IMR-90 (cell line): ENCODE measurements at regions not wholly inside any gene's neighbourhood (a gene's known extent, or its start where the extent isn't known, plus 50 kb on each side); places are given as distances from the start of the nearest gene placed in this dataset.

ENCODE experiments used
- BHLHE40 ChIP-seq: fragments of 150-350 bp; IDR thresholded peaks from 2 replicates; pipeline ENCODE4 v1.6.1; 2016; ENCODE audit warnings: mild to moderate bottlenecking, low read depth, low read length
- CHD1 ChIP-seq: IDR thresholded peaks from 2 replicates; pipeline ENCODE4 v1.6.1; 2012; ENCODE audit warnings: low read depth, low read length, improper control_type of control experiment
- MXI1 ChIP-seq: IDR thresholded peaks from 2 replicates; pipeline ENCODE4 v1.6.1; 2012; ENCODE audit warnings: low read depth, mild to moderate bottlenecking, low read length, moderate library complexity, borderline replicate concordance
- NFE2L2 ChIP-seq: fragments of 150-350 bp; IDR thresholded peaks from 2 replicates; pipeline ENCODE4 v1.6.1; 2016; ENCODE audit warnings: low read depth, mild to moderate bottlenecking, low read length
- POLR2A ChIP-seq: IDR thresholded peaks from 2 replicates; pipeline ENCODE4 v1.6.1; 2012; ENCODE audit warnings: mild to moderate bottlenecking, low read depth, low read length
- RAD21 ChIP-seq: IDR thresholded peaks from 2 replicates; pipeline ENCODE4 v1.6.1; 2012; ENCODE audit warnings: low read length, improper control_type of control experiment
- TF ChIP-seq, protein P1 (sequence below): conservative IDR thresholded peaks from 2 replicates; pipeline ENCODE4 v1.5.1; 2012; ENCODE audit warnings: mild to moderate bottlenecking, low read depth, low read length, improper control_type of control experiment

DNA sequence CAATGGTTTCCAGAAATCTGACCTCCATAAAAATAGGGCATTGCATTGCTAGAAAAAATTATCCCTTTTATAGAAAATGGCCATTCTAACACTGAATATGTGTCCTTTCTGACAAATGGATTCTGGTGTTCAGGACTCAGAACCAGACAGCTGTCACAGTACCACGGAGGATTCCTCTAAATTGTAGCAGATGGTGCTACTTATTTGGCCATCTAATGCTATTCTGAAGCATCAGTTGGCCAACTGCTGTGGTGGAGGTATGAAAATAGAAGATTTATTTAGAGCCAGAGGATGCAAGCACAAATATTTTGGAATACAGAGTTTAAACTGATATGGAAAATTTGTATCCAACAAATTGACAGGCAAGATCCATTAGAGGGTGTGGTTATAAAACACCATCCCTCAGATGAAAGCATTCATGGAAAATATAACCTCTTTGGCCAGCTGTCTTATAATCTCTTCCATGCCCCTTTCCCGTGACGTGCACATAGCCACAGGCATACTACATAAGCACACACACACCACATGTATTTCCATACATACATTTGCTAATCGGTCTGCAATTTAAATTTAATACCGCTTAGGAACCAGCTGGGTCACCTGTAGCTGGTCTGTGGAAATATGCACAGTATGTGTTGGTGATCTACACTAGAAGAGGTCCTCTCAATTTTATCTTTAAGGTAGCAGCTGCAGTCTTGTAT lies 302.7 kb upstream of the KCNMB2 start:
- TF ChIP-seq, protein P1, sequence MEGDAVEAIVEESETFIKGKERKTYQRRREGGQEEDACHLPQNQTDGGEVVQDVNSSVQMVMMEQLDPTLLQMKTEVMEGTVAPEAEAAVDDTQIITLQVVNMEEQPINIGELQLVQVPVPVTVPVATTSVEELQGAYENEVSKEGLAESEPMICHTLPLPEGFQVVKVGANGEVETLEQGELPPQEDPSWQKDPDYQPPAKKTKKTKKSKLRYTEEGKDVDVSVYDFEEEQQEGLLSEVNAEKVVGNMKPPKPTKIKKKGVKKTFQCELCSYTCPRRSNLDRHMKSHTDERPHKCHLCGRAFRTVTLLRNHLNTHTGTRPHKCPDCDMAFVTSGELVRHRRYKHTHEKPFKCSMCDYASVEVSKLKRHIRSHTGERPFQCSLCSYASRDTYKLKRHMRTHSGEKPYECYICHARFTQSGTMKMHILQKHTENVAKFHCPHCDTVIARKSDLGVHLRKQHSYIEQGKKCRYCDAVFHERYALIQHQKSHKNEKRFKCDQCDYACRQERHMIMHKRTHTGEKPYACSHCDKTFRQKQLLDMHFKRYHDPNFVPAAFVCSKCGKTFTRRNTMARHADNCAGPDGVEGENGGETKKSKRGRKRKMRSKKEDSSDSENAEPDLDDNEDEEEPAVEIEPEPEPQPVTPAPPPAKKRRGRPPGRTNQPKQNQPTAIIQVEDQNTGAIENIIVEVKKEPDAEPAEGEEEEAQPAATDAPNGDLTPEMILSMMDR, result no peak
- TF ChIP-seq POLR2A (no peak), CHD1 (no peak), BHLHE40 (no peak), RAD21 (no peak), MXI1 (no peak), NFE2L2 (no peak)
